Activated CD4-positive, alpha-beta T cell treated with anti-CD3 and anti-CD28 coated beads for 36 hours (primary cell): ENCODE measurements at regions not wholly inside any gene's neighbourhood (a gene's known extent, or its start where the extent isn't known, plus 50 kb on each side); places are given as distances from the start of the nearest gene placed in this dataset.

Source experiments
- ATAC-seq: fragments of 200-7000 bp; cut with Tn5 transposase; one replicate; pipeline ENCODE4 v1.10.0; 2021; ENCODE audit warnings: mild to moderate bottlenecking, moderate library complexity
- CTCF ChIA-PET: fragments of 350-600 bp; sonication (Branson Sonifier 250); formaldehyde crosslinking; loops from one replicate; lab custom pipeline; 2021; ENCODE audit warnings: antibody characterized with exemption; lab: Charles Lee
- POLR2A ChIA-PET: fragments of 350-600 bp; sonication (Branson Sonifier 250); formaldehyde crosslinking; loops from one replicate; lab custom pipeline; 2021; ENCODE audit warnings: antibody characterized with exemption, inconsistent platforms; lab: Charles Lee
- DNase-seq: peaks from one replicate; pipeline ENCODE4 v3.0.0-alpha.2; 2020
- H3K27ac Mint-ChIP-seq: one replicate; pipeline ENCODE4 v1.8.0; 2021; ENCODE audit warnings: mixed read lengths
- H3K27me3 Mint-ChIP-seq: one replicate; pipeline ENCODE4 v1.8.0; 2021; ENCODE audit warnings: mixed read lengths
- H3K36me3 Mint-ChIP-seq: one replicate; pipeline ENCODE4 v1.8.0; 2021; ENCODE audit warnings: low read depth, mixed read lengths
- H3K4me1 Mint-ChIP-seq: one replicate; pipeline ENCODE4 v1.8.0; 2021; ENCODE audit warnings: mixed read lengths
- H3K4me3 Mint-ChIP-seq: one replicate; pipeline ENCODE4 v1.8.0; 2021; ENCODE audit warnings: mild to moderate bottlenecking, moderate library complexity, mixed read lengths
- H3K9me3 Mint-ChIP-seq: one replicate; pipeline ENCODE4 v1.8.0; 2021; ENCODE audit warnings: low read depth, mixed read lengths
- intact Hi-C, 2 experiments: fragments of 100-400 bp; cut with DNase I in 1 of 2; cut with micrococcal nuclease in 1 of 2; formaldehyde crosslinking; loops; one replicate each; pipeline versions ENCODE4 v1.14.2 to v1.15.1; 2022 to 2024; cut with DNase I, micrococcal nuclease

- no peak for ATAC-seq
- H3K9me3 Mint-ChIP-seq: peaks cover 12% of the 10 kb centered on the region
- POLR2A ChIA-PET: no interaction called here
- CTCF ChIA-PET: interaction anchor here (0.7 kb wide), 1 partner anchor 12 kb away, joined by 4 read pairs; no protein-coding TSS in a partner anchor
- H3K27ac Mint-ChIP-seq: no peak overlapping the region
- no peak for DNase-seq
- intact Hi-C loops: no loop called here
- H3K27me3 Mint-ChIP-seq: no peaks in the 10 kb centered on the region
- no peaks in the 10 kb centered on the region for H3K4me1 Mint-ChIP-seq
- no peaks in the 10 kb centered on the region for H3K36me3 Mint-ChIP-seq
- no peak overlapping the region for H3K4me3 Mint-ChIP-seq
These were observed 169.6 kb upstream of the EYS start for GRCh38 chr6:65876668-65877067.

GRCh38 chr6:65852369-65852852, 145.4 kb upstream of the EYS start:
- Mint-ChIP-seq H3K27me3 (no peaks in the 10 kb centered on the region), H3K36me3 (no peaks in the 10 kb centered on the region), H3K27ac (no peak overlapping the region), H3K4me1 (no peaks in the 10 kb centered on the region), H3K9me3 (peaks cover 8% of the 10 kb centered on the region), H3K4me3 (no peak overlapping the region)
- intact Hi-C loops: no loop called here
- CTCF ChIA-PET: no interaction called here
- DNase-seq (no peak), ATAC-seq (no peak)
- POLR2A ChIA-PET: no interaction called here

GRCh38 chr6:65830151-65830550, 123.1 kb upstream of the EYS start:
- DNase-seq (no peak), ATAC-seq (no peak)
- H3K27me3 Mint-ChIP-seq: no peaks in the 10 kb centered on the region
- no peak overlapping the region for H3K4me3 Mint-ChIP-seq
- intact Hi-C loops: no loop called here
- no peak overlapping the region for H3K27ac Mint-ChIP-seq
- POLR2A ChIA-PET: no interaction called here
- no peaks in the 10 kb centered on the region for H3K4me1 Mint-ChIP-seq
- peaks cover 15% of the 10 kb centered on the region for H3K9me3 Mint-ChIP-seq
- CTCF ChIA-PET: no interaction called here
- no peaks in the 10 kb centered on the region for H3K36me3 Mint-ChIP-seq

- Mint-ChIP-seq H3K4me1 (no peaks in the 10 kb centered on the region), H3K36me3 (no peaks in the 10 kb centered on the region), H3K4me3 (no peak overlapping the region), H3K27ac (no peak overlapping the region), H3K9me3 (peaks cover 14% of the 10 kb centered on the region), H3K27me3 (no peaks in the 10 kb centered on the region)
- no peak for DNase-seq
- ChIA-PET CTCF (no interaction called here), POLR2A (no interaction called here)
- intact Hi-C loops: no loop called here
- no peak for ATAC-seq
These were observed 112.1 kb upstream of the EYS start for GRCh38 chr6:65819152-65819551.

- Mint-ChIP-seq H3K4me1 (no peaks in the 10 kb centered on the region), H3K9me3 (peaks cover 14% of the 10 kb centered on the region), H3K36me3 (no peaks in the 10 kb centered on the region), H3K27ac (no peak overlapping the region), H3K27me3 (no peaks in the 10 kb centered on the region), H3K4me3 (no peak overlapping the region)
- ChIA-PET POLR2A (no interaction called here), CTCF (no interaction called here)
- ATAC-seq (no peak), DNase-seq (no peak)
- intact Hi-C loops: no loop called here
These were observed 111.5 kb upstream of the EYS start for GRCh38 chr6:65818576-65818975.

GRCh38 chr6:65816991-65817390, 110.0 kb upstream of the EYS start:
- intact Hi-C loops: no loop called here
- no peak overlapping the region for H3K27ac Mint-ChIP-seq
- ATAC-seq (no peak), DNase-seq (no peak)
- H3K4me3 Mint-ChIP-seq: no peak overlapping the region
- H3K9me3 Mint-ChIP-seq: peaks cover 17% of the 10 kb centered on the region
- ChIA-PET POLR2A (no interaction called here), CTCF (no interaction called here)
- H3K27me3 Mint-ChIP-seq: no peaks in the 10 kb centered on the region
- no peaks in the 10 kb centered on the region for H3K36me3 Mint-ChIP-seq
- H3K4me1 Mint-ChIP-seq: no peaks in the 10 kb centered on the region

- no peaks in the 10 kb centered on the region for H3K4me1 Mint-ChIP-seq
- no peak overlapping the region for H3K4me3 Mint-ChIP-seq
- H3K36me3 Mint-ChIP-seq: no peaks in the 10 kb centered on the region
- DNase-seq (no peak), ATAC-seq (no peak)
- ChIA-PET POLR2A (no interaction called here), CTCF (interaction anchor here (0.9 kb wide), 1 partner anchor 11 kb away, joined by 3 read pairs; no protein-coding TSS in a partner anchor)
- no peak overlapping the region for H3K27ac Mint-ChIP-seq
- H3K9me3 Mint-ChIP-seq: peaks cover 5% of the 10 kb centered on the region
- H3K27me3 Mint-ChIP-seq: no peaks in the 10 kb centered on the region
- intact Hi-C loops: no loop called here
These were observed 107.0 kb upstream of the EYS start for GRCh38 chr6:65814071-65814470.

GRCh38 chr6:65803186-65803585, 96.2 kb upstream of the EYS start:
- intact Hi-C loops: no loop called here
- ChIA-PET POLR2A (no interaction called here), CTCF (no interaction called here)
- no peaks in the 10 kb centered on the region for H3K27me3 Mint-ChIP-seq
- H3K9me3 Mint-ChIP-seq: peaks cover 2% of the 10 kb centered on the region
- no peak overlapping the region for H3K27ac Mint-ChIP-seq
- no peak for DNase-seq
- H3K4me1 Mint-ChIP-seq: no peaks in the 10 kb centered on the region
- H3K36me3 Mint-ChIP-seq: no peaks in the 10 kb centered on the region
- no peak for ATAC-seq
- no peak overlapping the region for H3K4me3 Mint-ChIP-seq

- CTCF ChIA-PET: no interaction called here
- no peak overlapping the region for H3K4me3 Mint-ChIP-seq
- no peaks in the 10 kb centered on the region for H3K9me3 Mint-ChIP-seq
- H3K4me1 Mint-ChIP-seq: no peaks in the 10 kb centered on the region
- POLR2A ChIA-PET: no interaction called here
- DNase-seq (no peak), ATAC-seq (no peak)
- intact Hi-C loops: no loop called here
- H3K36me3 Mint-ChIP-seq: no peaks in the 10 kb centered on the region
- no peak overlapping the region for H3K27ac Mint-ChIP-seq
- no peaks in the 10 kb centered on the region for H3K27me3 Mint-ChIP-seq
These were observed 92.4 kb upstream of the EYS start for GRCh38 chr6:65799389-65799788.

- no peaks in the 10 kb centered on the region for H3K27me3 Mint-ChIP-seq
- intact Hi-C loops: no loop called here
- H3K36me3 Mint-ChIP-seq: no peaks in the 10 kb centered on the region
- H3K4me1 Mint-ChIP-seq: no peaks in the 10 kb centered on the region
- DNase-seq (no peak), ATAC-seq (no peak)
- POLR2A ChIA-PET: no interaction called here
- H3K27ac Mint-ChIP-seq: no peak overlapping the region
- CTCF ChIA-PET: no interaction called here
- no peak overlapping the region for H3K4me3 Mint-ChIP-seq
- H3K9me3 Mint-ChIP-seq: no peaks in the 10 kb centered on the region
These were observed 91.4 kb upstream of the EYS start for GRCh38 chr6:65798280-65799014.

GRCh38 chr6:65790666-65791065, 83.6 kb upstream of the EYS start:
- no peaks in the 10 kb centered on the region for H3K36me3 Mint-ChIP-seq
- ChIA-PET POLR2A (no interaction called here), CTCF (interaction anchor here (0.7 kb wide), 1 partner anchor 279 kb away, joined by 3 read pairs; no protein-coding TSS in a partner anchor)
- H3K4me3 Mint-ChIP-seq: no peak overlapping the region
- H3K4me1 Mint-ChIP-seq: no peaks in the 10 kb centered on the region
- peaks cover 13% of the 10 kb centered on the region for H3K9me3 Mint-ChIP-seq
- ATAC-seq (no peak), DNase-seq (no peak)
- intact Hi-C loops: no loop called here
- no peak overlapping the region for H3K27ac Mint-ChIP-seq
- no peaks in the 10 kb centered on the region for H3K27me3 Mint-ChIP-seq

GRCh38 chr6:65787787-65788186, 80.8 kb upstream of the EYS start:
- no peak for DNase-seq
- intact Hi-C loops: no loop called here
- Mint-ChIP-seq H3K27me3 (no peaks in the 10 kb centered on the region), H3K36me3 (no peaks in the 10 kb centered on the region), H3K27ac (no peak overlapping the region), H3K4me3 (no peak overlapping the region), H3K4me1 (no peaks in the 10 kb centered on the region), H3K9me3 (peaks cover 11% of the 10 kb centered on the region)
- ATAC-seq: no peak
- ChIA-PET CTCF (no interaction called here), POLR2A (no interaction called here)
